COLO829 (cell line): ENCODE measurements at regions not wholly inside any gene's neighbourhood (a gene's known extent, or its start where the extent isn't known, plus 50 kb on each side); places are given as distances from the start of the nearest gene placed in this dataset.
"Not testable (repeated sequence)": the region's sequence is repeated elsewhere in the genome, so short reads cannot be mapped to it uniquely, and the experiment has no call there.

Source experiments
- DNase-seq: peaks from one replicate; pipeline ENCODE4 v3.0.0; 2012; ENCODE audit warnings: low spot score

DNA sequence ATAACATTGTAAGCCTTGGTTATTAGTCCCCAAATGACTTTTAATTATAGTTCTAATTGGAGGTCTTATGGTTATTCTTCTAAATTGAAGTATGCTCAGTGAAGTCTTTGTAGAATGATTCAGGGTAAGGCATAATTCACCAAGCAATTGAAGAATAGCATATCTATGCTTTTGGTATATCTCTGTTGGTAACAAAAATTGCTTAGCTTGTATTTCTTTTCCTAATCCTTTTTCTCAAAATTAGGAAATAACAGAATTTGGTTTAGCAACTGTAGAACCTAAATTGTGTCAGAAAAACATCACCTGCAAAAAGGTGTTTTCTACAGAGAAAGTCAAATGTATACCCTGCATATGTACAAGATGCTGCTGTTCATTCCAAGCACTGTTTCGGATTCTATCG lies 189.2 kb upstream of the EPHA4 start:
- no peak for DNase-seq

DNA sequence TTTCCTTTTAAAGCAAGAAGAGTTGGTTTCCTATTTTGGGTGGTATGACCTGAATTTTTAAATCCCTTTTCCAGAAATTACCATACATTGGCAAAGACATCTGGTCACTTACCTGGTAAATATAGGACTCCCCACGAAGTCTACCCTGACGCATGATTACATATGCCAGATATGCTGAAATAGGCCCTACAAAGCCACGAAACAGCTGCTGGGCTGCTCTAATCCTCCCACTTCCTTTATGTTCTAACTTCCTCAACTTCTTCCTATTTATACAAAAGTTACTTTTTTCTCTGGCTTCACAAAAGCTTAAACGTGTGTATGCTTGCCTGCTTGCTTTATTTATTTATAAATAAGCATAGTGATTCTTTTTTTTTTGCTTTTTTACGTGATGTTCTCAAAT lies 186.0 kb upstream of the EPHA4 start:
- DNase-seq: no peak

DNA sequence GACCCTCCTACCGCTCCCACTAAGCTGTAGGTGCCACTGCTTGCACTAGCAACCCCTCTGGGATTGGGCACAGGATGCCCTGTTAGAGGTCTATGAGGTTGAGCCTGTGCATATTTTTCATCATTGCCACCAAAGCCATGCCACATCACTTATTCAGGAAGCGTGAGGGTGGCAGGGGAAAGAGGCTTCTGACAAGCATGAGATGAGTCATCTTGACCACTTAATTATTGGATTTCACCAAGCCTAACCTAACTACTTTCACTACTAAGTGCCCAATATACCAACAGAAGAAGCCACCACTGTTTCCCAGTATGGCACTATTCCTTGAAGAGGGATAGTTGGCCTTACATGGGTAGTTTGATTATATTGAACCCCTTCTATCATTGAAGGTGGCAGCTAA lies 181.3 kb upstream of the EPHA4 start:
- DNase-seq: no peak

- DNase-seq: no peak
These were observed 180.7 kb upstream of the EPHA4 start for GRCh38 chr2:221752781-221753180.

DNA sequence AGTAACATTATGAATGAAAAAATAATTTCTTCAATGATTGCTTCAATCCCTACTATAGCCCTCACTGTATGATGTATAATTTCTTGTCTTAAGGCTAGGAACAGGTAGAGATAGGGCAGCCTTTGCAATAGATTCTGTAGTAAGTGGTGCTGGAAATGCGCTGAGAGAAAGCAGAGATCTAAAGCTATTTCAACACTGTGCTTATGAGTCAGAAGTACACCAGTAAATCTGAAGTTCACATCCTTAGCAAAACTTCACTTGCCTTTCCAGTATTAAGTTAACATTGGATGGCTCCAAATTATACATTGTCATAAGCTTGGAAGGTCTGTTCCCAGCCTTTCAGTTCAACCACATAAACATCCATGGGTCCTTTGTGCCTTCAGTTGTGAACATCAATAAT lies 178.2 kb upstream of the EPHA4 start:
- DNase-seq: no peak

GRCh38 chr2:221747289-221747972 lies 175.3 kb upstream of the EPHA4 start:
- no peak for DNase-seq

GRCh38 chr2:221741496-221742211 lies 169.6 kb upstream of the EPHA4 start:
- no peak for DNase-seq

DNA sequence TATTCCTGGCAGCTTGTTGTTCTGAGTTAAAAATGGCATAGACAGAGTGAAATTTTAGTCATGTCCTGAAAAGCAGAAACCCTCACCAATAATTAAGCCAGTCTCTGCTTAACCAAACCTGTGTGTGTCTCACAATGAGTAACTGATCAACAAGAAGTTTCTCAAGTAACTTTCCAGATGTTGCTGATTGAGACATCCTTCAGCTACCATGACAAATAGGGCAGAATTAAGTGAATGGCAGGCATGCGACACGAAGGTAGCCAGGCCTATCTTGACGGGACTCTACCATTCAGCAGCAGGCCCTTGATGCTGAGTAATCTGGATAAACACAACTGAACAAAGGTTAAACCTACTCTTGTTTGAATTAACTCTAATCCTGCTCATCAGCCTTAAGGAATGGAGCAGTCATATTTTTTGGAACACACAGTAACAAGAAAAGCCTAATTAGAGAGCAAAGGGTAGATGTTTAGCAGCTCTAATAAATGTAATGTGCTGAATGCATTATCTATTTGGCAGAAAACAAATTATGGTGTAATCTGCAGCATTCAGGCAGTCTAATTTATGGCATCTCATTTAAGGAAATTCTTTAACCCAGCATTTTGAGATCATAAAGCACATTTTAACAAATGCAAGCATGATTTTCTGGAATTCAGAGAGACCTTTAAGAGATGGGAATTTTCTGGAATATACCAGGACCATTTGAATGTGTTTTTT lies 159.5 kb upstream of the EPHA4 start:
- no peak for DNase-seq

GRCh38 chr2:221726894-221727513 lies 154.9 kb upstream of the EPHA4 start:
- no peak for DNase-seq

DNA sequence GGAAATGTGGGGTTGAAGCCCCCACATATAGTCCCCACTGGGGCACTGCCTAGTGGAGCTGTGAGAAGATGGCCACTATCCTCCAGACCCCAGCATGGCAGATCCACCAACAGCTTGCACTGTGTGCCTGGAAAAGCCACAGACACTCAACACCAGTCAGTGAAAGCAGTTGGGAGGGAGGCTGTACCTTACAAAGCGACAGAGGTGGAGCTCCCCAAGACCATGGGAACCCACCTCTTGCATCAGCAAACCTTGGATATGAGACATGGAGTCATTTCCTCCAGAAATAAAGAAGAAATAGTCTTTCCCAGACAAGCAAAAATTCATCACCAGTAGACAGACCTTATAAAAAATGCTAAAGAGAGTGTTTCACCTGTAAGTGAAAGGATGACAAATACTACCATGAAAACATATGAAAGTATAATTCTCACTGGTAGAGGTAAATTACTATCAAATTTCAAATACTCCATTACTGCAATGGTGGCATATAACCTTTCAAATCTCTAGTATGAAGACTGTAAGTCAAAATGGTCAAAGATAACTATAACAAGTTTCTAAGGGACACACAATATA lies 152.6 kb upstream of the EPHA4 start:
- DNase-seq: no peak

- not testable (repeated sequence) for DNase-seq
These were observed 152.0 kb upstream of the EPHA4 start for GRCh38 chr2:221724117-221724516.

DNA sequence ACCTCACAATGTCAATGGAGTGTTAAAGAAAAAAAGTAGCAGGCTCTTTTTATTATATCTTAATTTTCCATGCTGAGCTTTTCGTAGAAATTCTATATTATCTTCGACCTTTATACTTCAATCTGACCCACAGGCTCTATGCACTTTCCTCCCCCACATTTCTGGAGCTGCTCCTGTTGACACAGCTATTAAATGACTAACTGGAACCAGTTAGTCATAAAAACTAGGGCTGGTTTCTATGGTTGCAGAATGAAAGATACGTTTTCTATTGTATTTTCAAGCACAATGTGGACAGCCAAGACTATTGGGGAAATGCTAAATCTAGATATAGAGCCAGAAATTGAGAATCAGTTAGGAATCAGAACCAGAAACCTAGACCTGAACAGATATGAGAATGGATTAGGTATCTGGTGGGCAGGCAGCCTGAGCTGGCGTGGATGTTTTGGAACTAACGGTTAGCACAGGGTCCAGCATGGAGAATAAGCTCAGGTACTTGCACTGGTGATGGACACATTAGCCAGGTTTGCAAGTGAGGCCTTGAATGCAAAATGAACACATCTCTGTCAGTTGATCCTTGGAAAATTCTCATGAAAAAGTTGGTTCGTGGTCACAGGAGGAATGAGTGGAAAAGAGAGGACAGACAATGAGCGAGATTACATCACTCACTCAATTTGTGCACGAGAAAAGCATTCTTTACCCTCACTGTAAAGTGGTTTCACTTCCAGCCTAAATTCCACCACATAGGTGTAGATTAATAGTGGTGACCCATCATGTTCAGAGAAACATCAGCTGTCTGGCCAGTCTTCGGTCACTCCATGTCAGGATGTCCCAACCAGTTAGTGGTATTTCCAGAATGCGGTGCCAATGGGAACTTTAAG lies 144.6 kb upstream of the EPHA4 start:
- DNase-seq: no peak

DNA sequence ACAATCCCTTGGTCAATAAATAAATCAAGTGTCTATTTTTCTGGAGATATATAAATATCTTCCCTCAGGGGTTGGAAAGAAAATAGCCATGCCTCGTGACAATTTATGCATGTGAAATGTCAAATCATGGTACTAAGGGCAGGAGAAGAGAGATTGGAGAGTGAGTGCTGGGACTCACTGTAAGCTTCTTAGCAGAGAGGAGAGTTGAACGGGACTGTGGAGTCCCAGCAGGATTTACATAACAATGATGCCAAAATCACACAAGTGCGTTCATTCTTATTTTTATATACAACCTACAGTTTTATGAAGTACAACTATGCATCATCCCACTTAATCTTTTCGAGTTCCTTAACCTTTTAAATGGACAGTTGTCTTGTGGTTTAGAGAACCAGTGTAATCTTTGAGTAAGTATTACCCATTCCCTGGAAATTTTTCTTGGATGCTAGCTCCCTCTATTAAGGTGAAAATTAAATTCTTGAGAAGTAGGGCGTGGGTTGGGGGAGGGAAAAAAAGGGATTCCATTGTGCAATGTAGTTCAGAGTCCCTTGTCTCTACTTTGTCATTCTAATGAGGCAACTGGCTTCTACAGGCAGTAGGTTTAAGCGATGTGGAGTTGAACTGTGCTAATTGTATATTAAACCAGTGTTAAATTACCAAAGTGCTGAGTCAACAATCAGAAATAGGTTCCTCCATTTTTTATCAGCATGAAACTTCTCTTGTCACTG lies 143.6 kb upstream of the EPHA4 start:
- DNase-seq: no peak

GRCh38 chr2:221710744-221711143 lies 138.6 kb upstream of the EPHA4 start:
- no peak for DNase-seq

DNA sequence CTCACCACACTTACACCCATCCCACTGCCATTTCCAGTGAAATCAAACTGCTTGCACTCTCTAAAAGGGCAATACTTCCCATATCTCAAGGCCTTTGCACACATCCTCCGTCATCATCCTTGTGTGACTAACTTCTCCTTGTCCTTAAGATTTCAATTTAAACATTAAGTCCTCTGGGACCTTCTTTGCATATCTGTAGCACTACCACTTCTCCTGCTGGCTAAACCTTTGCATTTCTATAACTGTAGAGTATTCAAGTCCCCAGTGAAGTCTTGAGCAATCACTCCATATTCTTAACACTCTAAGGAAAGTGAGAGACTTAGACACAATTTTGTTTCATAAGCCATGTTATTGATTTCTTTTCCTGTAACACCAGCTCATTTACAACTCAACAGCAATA lies 136.8 kb upstream of the EPHA4 start:
- no peak for DNase-seq

DNA sequence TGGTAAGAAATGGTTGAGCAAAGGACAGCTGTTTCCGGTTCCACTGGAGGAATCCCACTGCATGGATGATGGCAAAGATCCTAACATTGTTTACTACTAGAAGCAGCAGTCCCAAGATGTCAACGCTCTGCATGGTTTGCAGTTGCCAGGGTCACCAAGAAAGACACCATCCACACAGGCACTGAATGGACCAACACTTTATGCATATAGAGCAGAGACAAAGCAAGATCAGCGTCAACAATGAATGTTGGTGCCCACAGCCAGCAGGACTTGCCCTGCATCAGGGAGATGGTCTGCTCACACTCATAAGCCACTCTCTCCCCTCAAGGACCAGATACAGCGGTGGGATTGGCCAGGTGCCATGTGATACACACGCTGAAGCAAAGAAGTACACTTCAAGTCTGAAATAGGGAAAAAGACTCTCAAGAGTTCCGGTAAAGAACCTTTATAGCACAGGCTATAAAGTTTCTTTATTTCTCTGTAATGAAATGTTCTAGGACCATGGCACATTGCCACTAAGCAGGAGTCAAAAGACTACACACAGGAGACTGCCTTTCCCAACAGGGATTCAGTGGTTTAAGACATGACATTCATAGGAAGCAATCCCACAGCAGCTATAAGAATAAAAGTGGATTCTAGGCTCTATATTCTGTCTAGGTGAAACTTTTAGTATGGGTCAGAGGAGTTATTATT lies 133.2 kb upstream of the EPHA4 start:
- no peak for DNase-seq

DNA sequence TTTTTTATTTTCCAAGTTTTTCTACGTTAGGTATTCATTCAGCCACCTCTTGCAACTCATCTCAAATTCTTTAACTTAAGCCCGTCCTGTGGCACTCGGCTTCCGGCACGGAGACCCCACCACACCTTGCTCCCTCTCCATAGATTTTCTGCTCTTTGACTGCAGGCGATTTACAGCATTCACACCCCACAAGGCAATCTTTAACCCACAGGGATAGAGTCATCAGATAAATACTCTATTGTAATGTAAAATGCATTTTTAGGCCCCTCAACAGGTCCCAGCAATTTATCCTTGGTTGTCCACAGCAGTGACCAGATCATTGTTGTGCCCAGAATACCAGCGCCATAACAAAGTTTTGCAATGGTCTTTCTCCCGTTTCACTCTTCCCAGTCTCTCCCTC lies 132.3 kb upstream of the EPHA4 start:
- DNase-seq: no peak

GRCh38 chr2:221693365-221693764 lies 121.3 kb upstream of the EPHA4 start:
- DNase-seq: no peak

GRCh38 chr2:221691571-221691970 lies 119.5 kb upstream of the EPHA4 start:
- DNase-seq: no peak

DNA sequence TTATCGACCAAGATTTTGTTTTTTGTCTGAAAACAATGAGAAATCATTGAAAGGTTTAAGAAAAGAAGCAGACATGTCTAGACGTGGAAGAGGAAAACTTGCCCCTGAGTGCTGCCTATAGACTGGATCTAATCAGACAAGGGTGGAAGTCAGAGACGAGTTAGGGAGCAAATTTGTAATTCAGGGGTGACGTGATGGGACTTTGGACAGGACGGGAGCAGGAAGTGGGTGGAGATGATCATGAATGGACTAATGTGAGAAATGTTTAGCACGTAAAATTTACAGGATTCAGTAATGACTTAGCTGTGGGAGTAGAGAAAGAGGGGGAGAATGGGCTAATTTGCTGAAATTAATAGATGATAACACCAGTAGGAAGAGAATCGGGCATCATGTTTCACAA lies 117.0 kb upstream of the EPHA4 start:
- no peak for DNase-seq
